Neural progenitor cell (in vitro differentiated cells): ENCODE measurements at regions not wholly inside any gene's neighbourhood (a gene's known extent, or its start where the extent isn't known, plus 50 kb on each side); places are given as distances from the start of the nearest gene placed in this dataset.
"Not testable (repeated sequence)": the region's sequence is repeated elsewhere in the genome, so short reads cannot be mapped to it uniquely, and the experiment has no call there.

Experiments
- DNase-seq: peaks from one replicate; pipeline ENCODE4 v3.0.0-alpha.2; 2016; ENCODE audit warnings: low spot score
- H2AFZ ChIP-seq: fragments of 200-600 bp; sonication (generic); replicated peaks from 2 replicates; pipeline ENCODE4 v1.6.1; 2016; ENCODE audit warnings: antibody characterized with exemption
- H3F3A ChIP-seq: fragments of 200-600 bp; sonication (generic); 2 replicates; pipeline ENCODE4 v1.6.1; 2016; ENCODE audit warnings: antibody characterized with exemption, low read depth
- H3K27ac ChIP-seq: fragments of 200-600 bp; sonication (generic); 2 replicates; pipeline ENCODE4 v1.5.1; 2016; ENCODE audit warnings: mild to moderate bottlenecking
- H3K27me3 ChIP-seq: fragments of 200-600 bp; sonication (generic); 2 replicates; pipeline ENCODE4 v1.6.1; 2016; ENCODE audit warnings: mild to moderate bottlenecking, moderate library complexity
- H3K36me3 ChIP-seq: fragments of 200-600 bp; sonication (generic); 2 replicates; pipeline ENCODE4 v1.5.1; 2016
- H3K4me1 ChIP-seq: fragments of 200-600 bp; sonication (generic); 2 replicates; pipeline ENCODE4 v1.6.1; 2016; ENCODE audit warnings: mixed run types
- H3K4me2 ChIP-seq: fragments of 200-600 bp; sonication (generic); 2 replicates; pipeline ENCODE4 v1.6.1; 2016
- H3K4me3 ChIP-seq: fragments of 200-600 bp; sonication (generic); 2 replicates; pipeline ENCODE4 v1.5.1; 2016
- H3K79me2 ChIP-seq: fragments of 200-600 bp; sonication (generic); 2 replicates; pipeline ENCODE4 v1.6.1; 2016; ENCODE audit warnings: low read depth
- H3K9ac ChIP-seq: fragments of 200-600 bp; sonication (generic); 2 replicates; pipeline ENCODE4 v1.6.1; 2016
- H3K9me3 ChIP-seq: fragments of 200-600 bp; sonication (generic); 2 replicates; pipeline ENCODE4 v1.5.1; 2016; ENCODE audit warnings: low read depth
- H4K20me1 ChIP-seq: fragments of 200-600 bp; sonication (generic); 2 replicates; pipeline ENCODE4 v1.6.1; 2016; ENCODE audit warnings: low read depth
- H3K27ac Mint-ChIP-seq: 3 replicates; pipeline ENCODE4 v1.8.0; 2021; ENCODE audit warnings: mixed read lengths
- H3K27me3 Mint-ChIP-seq: 2 replicates; pipeline ENCODE4 v1.8.0; 2022; ENCODE audit warnings: low read depth, mild to moderate bottlenecking, inconsistent platforms, moderate library complexity, mixed read lengths; ENCODE audit not compliant: insufficient read depth
- H3K36me3 Mint-ChIP-seq: 3 replicates; pipeline ENCODE4 v1.8.0; 2021; ENCODE audit warnings: mixed read lengths
- H3K4me1 Mint-ChIP-seq: 3 replicates; pipeline ENCODE4 v1.8.0; 2021; ENCODE audit warnings: mixed read lengths
- H3K4me3 Mint-ChIP-seq: 3 replicates; pipeline ENCODE4 v1.8.0; 2021; ENCODE audit warnings: mild to moderate bottlenecking, moderate library complexity, mixed read lengths
- H3K9me3 Mint-ChIP-seq: 3 replicates; pipeline ENCODE4 v1.8.0; 2020; ENCODE audit warnings: mixed read lengths
- CTCF ChIP-seq: fragments of 200-600 bp; sonication (generic); IDR thresholded peaks from 2 replicates; pipeline ENCODE4 v1.5.1; 2017; ENCODE audit warnings: antibody characterized with exemption, mild to moderate bottlenecking
- EZH2 ChIP-seq: fragments of 200-600 bp; sonication (generic); IDR thresholded peaks from 2 replicates; pipeline ENCODE4 v1.6.1; 2017; ENCODE audit warnings: antibody characterized with exemption, mild to moderate bottlenecking, moderate library complexity
- EZH2phosphoT487 ChIP-seq: fragments of 200-600 bp; sonication (generic); IDR thresholded peaks from 2 replicates; pipeline ENCODE4 v1.6.1; 2017; ENCODE audit warnings: antibody characterized with exemption

DNA sequence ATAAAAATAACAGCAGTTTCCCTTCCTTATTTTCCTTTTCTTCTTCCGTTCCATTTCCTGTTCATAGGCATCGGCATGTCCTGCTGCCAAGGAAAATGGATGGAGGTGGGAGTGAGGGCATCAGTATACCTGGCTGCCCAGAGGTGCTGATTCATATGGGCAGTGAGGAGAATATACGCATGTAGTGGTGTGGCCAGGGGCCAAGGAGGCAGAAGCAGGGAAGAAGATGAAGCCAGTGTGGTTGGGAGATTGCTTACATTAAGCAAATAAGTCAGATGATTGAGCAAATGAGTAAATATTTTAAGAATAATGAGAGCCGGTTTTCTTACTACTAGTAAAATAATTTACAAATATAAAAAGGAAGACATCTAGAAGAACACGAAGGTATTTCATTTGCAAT lies 344.9 kb upstream of the PAPPA start:
- Histone ChIP-seq H3K9ac (no peak overlapping the region), H4K20me1 (no peaks in the 10 kb centered on the region), H3K36me3 (no peaks in the 10 kb centered on the region), H3F3A (no peaks in the 10 kb centered on the region), H3K9me3 (no peaks in the 10 kb centered on the region), H3K4me1 (no peaks in the 10 kb centered on the region), H3K27ac (no peak overlapping the region), H3K27me3 (no peaks in the 10 kb centered on the region), H3K4me2 (no peak overlapping the region), H3K4me3 (no peak overlapping the region), H3K79me2 (no peaks in the 10 kb centered on the region), H2AFZ (no peak overlapping the region)
- Mint-ChIP-seq H3K4me3 (no peak overlapping the region), H3K36me3 (no peaks in the 10 kb centered on the region), H3K9me3 (no peaks in the 10 kb centered on the region), H3K4me1 (no peaks in the 10 kb centered on the region), H3K27me3 (peaks cover 5% of the 10 kb centered on the region), H3K27ac (no peak overlapping the region)
- TF ChIP-seq EZH2phosphoT487 = no peak
- no peak for TF ChIP-seq EZH2
- TF ChIP-seq CTCF = no peak
- no peak for DNase-seq

- H4K20me1 ChIP-seq = no peaks in the 10 kb centered on the region
- no peak for DNase-seq
- no peak for TF ChIP-seq CTCF
- no peak for TF ChIP-seq EZH2phosphoT487
- TF ChIP-seq EZH2 = no peak
- H3K36me3 ChIP-seq = no peaks in the 10 kb centered on the region
- Mint-ChIP-seq H3K36me3 (no peaks in the 10 kb centered on the region), H3K27me3 (peaks cover 2% of the 10 kb centered on the region), H3K9me3 (no peaks in the 10 kb centered on the region), H3K4me3 (no peak overlapping the region), H3K27ac (no peak overlapping the region), H3K4me1 (no peaks in the 10 kb centered on the region)
- H2AFZ ChIP-seq = no peak overlapping the region
- no peaks in the 10 kb centered on the region for H3K9me3 ChIP-seq
- no peak overlapping the region for H3K27ac ChIP-seq
- no peaks in the 10 kb centered on the region for H3K4me1 ChIP-seq
- no peak overlapping the region for H3K4me2 ChIP-seq
- no peak overlapping the region for H3K4me3 ChIP-seq
- no peaks in the 10 kb centered on the region for H3F3A ChIP-seq
- H3K9ac ChIP-seq = no peak overlapping the region
- H3K79me2 ChIP-seq = no peaks in the 10 kb centered on the region
- no peaks in the 10 kb centered on the region for H3K27me3 ChIP-seq
Observed at GRCh38 chr9:115810166-115810565, 343.4 kb upstream of the PAPPA start.

DNA sequence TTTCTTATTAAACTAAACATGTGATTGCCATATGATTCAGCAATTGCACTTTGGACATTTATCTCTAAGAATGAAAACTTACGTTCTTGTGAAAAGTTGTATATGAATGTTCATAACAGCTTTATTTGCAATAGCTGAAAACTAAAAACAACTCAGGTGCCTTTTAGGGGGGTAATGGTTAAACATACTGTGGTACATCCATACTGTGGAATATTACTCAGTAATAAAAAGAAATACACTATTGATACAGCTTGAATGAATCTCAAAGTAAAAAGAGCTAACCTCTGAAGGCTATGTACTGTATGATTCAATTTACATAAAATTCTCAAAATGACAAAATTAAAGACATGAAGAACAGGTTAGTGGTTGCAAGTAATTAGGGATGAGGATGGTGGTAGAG lies 339.5 kb upstream of the PAPPA start:
- H3K36me3 ChIP-seq = no peaks in the 10 kb centered on the region
- DNase-seq = no peak
- H3K4me1 ChIP-seq = no peaks in the 10 kb centered on the region
- no peaks in the 10 kb centered on the region for H3F3A ChIP-seq
- no peak overlapping the region for H3K4me3 ChIP-seq
- TF ChIP-seq EZH2 (no peak), CTCF (no peak), EZH2phosphoT487 (no peak)
- no peak overlapping the region for H2AFZ ChIP-seq
- H3K27ac ChIP-seq = no peak overlapping the region
- no peaks in the 10 kb centered on the region for H3K27me3 ChIP-seq
- H3K36me3 Mint-ChIP-seq = no peaks in the 10 kb centered on the region
- no peak overlapping the region for H3K27ac Mint-ChIP-seq
- peaks cover 2% of the 10 kb centered on the region for H3K27me3 Mint-ChIP-seq
- no peaks in the 10 kb centered on the region for H3K9me3 ChIP-seq
- H3K4me2 ChIP-seq = no peak overlapping the region
- H3K4me3 Mint-ChIP-seq = no peak overlapping the region
- H3K79me2 ChIP-seq = no peaks in the 10 kb centered on the region
- H4K20me1 ChIP-seq = no peaks in the 10 kb centered on the region
- H3K4me1 Mint-ChIP-seq = no peaks in the 10 kb centered on the region
- no peak overlapping the region for H3K9ac ChIP-seq
- no peaks in the 10 kb centered on the region for H3K9me3 Mint-ChIP-seq

DNA sequence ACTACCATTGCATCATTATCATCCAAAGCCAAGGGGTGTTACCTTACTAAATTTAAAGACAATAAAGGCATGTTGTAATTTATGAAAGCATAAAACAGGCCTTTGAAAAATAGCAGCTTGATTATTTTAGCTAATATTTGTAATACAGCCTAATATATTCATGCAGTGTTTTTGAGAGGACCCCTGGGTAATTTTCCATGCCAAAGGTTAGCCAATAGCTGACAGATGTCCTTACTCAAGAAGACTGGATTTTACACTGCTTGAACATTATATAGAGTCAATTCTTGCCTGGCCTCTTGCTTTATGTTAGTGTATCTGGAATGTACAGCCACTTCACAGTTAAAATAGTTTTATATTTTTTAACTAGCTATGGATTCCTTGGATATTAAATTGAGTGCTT lies 337.8 kb upstream of the PAPPA start:
- Mint-ChIP-seq H3K36me3 (no peaks in the 10 kb centered on the region), H3K4me1 (no peaks in the 10 kb centered on the region), H3K27ac (no peak overlapping the region), H3K9me3 (no peaks in the 10 kb centered on the region), H3K4me3 (no peak overlapping the region), H3K27me3 (peaks cover 2% of the 10 kb centered on the region)
- TF ChIP-seq EZH2 (no peak), CTCF (no peak), EZH2phosphoT487 (no peak)
- no peaks in the 10 kb centered on the region for H3K9me3 ChIP-seq
- no peak overlapping the region for H3K4me3 ChIP-seq
- H3K27ac ChIP-seq = no peak overlapping the region
- H3F3A ChIP-seq = no peaks in the 10 kb centered on the region
- H3K36me3 ChIP-seq = no peaks in the 10 kb centered on the region
- no peak overlapping the region for H3K4me2 ChIP-seq
- H2AFZ ChIP-seq = no peak overlapping the region
- no peaks in the 10 kb centered on the region for H3K79me2 ChIP-seq
- H4K20me1 ChIP-seq = no peaks in the 10 kb centered on the region
- DNase-seq = no peak
- no peaks in the 10 kb centered on the region for H3K4me1 ChIP-seq
- no peak overlapping the region for H3K9ac ChIP-seq
- no peaks in the 10 kb centered on the region for H3K27me3 ChIP-seq

- not testable (repeated sequence) for H3K4me1 Mint-ChIP-seq, H3K4me3 ChIP-seq, DNase-seq, H3K4me3 Mint-ChIP-seq, H3K36me3 Mint-ChIP-seq, H3K9me3 Mint-ChIP-seq, H4K20me1 ChIP-seq, H3K27ac ChIP-seq, H3K9ac ChIP-seq, H3K4me1 ChIP-seq, H2AFZ ChIP-seq, H3K4me2 ChIP-seq, H3K27me3 Mint-ChIP-seq, H3K9me3 ChIP-seq, H3K27me3 ChIP-seq, H3F3A ChIP-seq, H3K27ac Mint-ChIP-seq, H3K36me3 ChIP-seq, H3K79me2 ChIP-seq
Observed at GRCh38 chr9:115818651-115819050, 334.9 kb upstream of the PAPPA start.
